A549 (cell line): ENCODE measurements at regions not wholly inside any gene's neighbourhood (a gene's known extent, or its start where the extent isn't known, plus 50 kb on each side); places are given as distances from the start of the nearest gene placed in this dataset.

Experiments used
- ATAC-seq, 2 experiments: fragments of 200-7000 bp in 1 of 2; fragments of >200 bp in 1 of 2; cut with Nextera tagmentation in 1 of 2; cut with Tn5 transposase in 1 of 2; 3 replicates each; pipeline versions ENCODE4 v1.8.0 to v1.9.1; 2018 to 2020; ENCODE audit warnings: mild to moderate bottlenecking in 1 of 2, moderate library complexity in 1 of 2
- CTCF ChIA-PET: fragments of 300-600 bp; sonication (Branson Sonifier 250); formaldehyde crosslinking; extraction: SDS; loops from one replicate; lab custom pipeline; 2021; ENCODE audit warnings: antibody characterized with exemption, inconsistent platforms; lab: Yijun Ruan, JAX
- POLR2A ChIA-PET: fragments of 350-600 bp; formaldehyde crosslinking; extraction: SDS; loops from one replicate; lab custom pipeline; 2021; ENCODE audit warnings: antibody characterized with exemption, inconsistent platforms; lab: Yijun Ruan, JAX
- DNase-seq, 2 experiments: peaks; one replicate each; pipeline versions ENCODE4 v3.0.0 to v3.0.0-alpha.2; 2011 to 2016; ENCODE audit warnings: low read depth in 1 of 2, low spot score in 1 of 2
- FAIRE-seq: peaks from 2 replicates; lab custom pipeline; 2011; peaks lifted over from hg19 to GRCh38; lab: Jason Lieb, UNC
- H3K27ac ChIP-seq, 2 experiments: fragments of >200 bp; sonication (Bioruptor Twin); formaldehyde crosslinking; 3 replicates each; pipeline ENCODE4 v1.5.1; 2016 to 2017
- H3K4me1 ChIP-seq: fragments of >200 bp; sonication (Bioruptor Twin); formaldehyde crosslinking; 3 replicates; pipeline ENCODE4 v1.6.1; 2016
- H3K4me2 ChIP-seq: fragments of >200 bp; sonication (Bioruptor Twin); formaldehyde crosslinking; 3 replicates; pipeline ENCODE4 v1.6.1; 2016
- H3K4me3 ChIP-seq: fragments of >200 bp; sonication (Bioruptor Twin); formaldehyde crosslinking; 3 replicates; pipeline ENCODE4 v1.5.1; 2016
- H3K9me3 ChIP-seq: fragments of >200 bp; sonication (Bioruptor Twin); formaldehyde crosslinking; 3 replicates; pipeline ENCODE4 v1.6.1; 2016
- BHLHE40 ChIP-seq: IDR thresholded peaks from 2 replicates; pipeline ENCODE4 v1.6.1; 2012; ENCODE audit warnings: low read depth, low read length, inconsistent platforms
- CBX2 ChIP-seq: fragments of 200-600 bp; sonication (generic); IDR thresholded peaks from 2 replicates; pipeline ENCODE4 v1.6.1; 2016; ENCODE audit warnings: low read depth, mild to moderate bottlenecking, borderline replicate concordance
- CHD2 ChIP-seq: fragments of 150-350 bp; IDR thresholded peaks from 2 replicates; pipeline ENCODE4 v1.6.1; 2014; ENCODE audit warnings: low read length; ENCODE audit not compliant: partially characterized antibody
- CHD4 ChIP-seq: fragments of 200-600 bp; sonication (generic); IDR thresholded peaks from 2 replicates; pipeline ENCODE4 v1.6.1; 2016; ENCODE audit warnings: antibody characterized with exemption, mild to moderate bottlenecking, borderline replicate concordance
- EHF ChIP-seq: fragments of 250-450 bp; sonication (Bioruptor Pico); IDR thresholded peaks from 2 replicates; pipeline ENCODE4 v1.5.0; 2020; ENCODE audit warnings: mild to moderate bottlenecking
- EHMT2 ChIP-seq: fragments of 200-600 bp; sonication (generic); IDR thresholded peaks from 2 replicates; pipeline ENCODE4 v1.6.1; 2016; ENCODE audit warnings: antibody characterized with exemption, low read depth, mild to moderate bottlenecking, moderate library complexity
- EP300 ChIP-seq, 2 experiments: fragments of >200 bp; sonication (Bioruptor Twin); formaldehyde crosslinking; IDR thresholded peaks; 2 replicates in 1 of 2; 3 replicates in 1 of 2; pipeline ENCODE4 v1.6.1; 2016 to 2017
- FOSB ChIP-seq: fragments of 250-450 bp; sonication (Bioruptor Pico); IDR thresholded peaks from 2 replicates; pipeline ENCODE4 v1.5.0; 2020; ENCODE audit warnings: mild to moderate bottlenecking, moderate library complexity
- GATA3 ChIP-seq: IDR thresholded peaks from 2 replicates; pipeline ENCODE4 v1.6.1; 2012; ENCODE audit warnings: borderline replicate concordance
- HDAC2 ChIP-seq: fragments of 200-600 bp; sonication (generic); IDR thresholded peaks from 2 replicates; pipeline ENCODE4 v1.6.1; 2016
- HEYL ChIP-seq: fragments of 250-450 bp; sonication (Bioruptor Pico); IDR thresholded peaks from 2 replicates; pipeline ENCODE4 v1.8.0; 2021; ENCODE audit warnings: mild to moderate bottlenecking, moderate library complexity
- HOXB13 ChIP-seq: fragments of 250-450 bp; sonication (Bioruptor Pico); IDR thresholded peaks from 2 replicates; pipeline ENCODE4 v1.5.0; 2020; ENCODE audit warnings: low read depth, mild to moderate bottlenecking, moderate library complexity
- HOXB5 ChIP-seq: fragments of 250-450 bp; sonication (Bioruptor Pico); IDR thresholded peaks from 2 replicates; pipeline ENCODE4 v1.5.0; 2020; ENCODE audit warnings: mild to moderate bottlenecking, moderate library complexity
- JUNB ChIP-seq: fragments of >200 bp; sonication (Bioruptor Twin); formaldehyde crosslinking; IDR thresholded peaks from 2 replicates; pipeline ENCODE4 v1.6.1; 2016
- KDM5A ChIP-seq: fragments of 200-600 bp; sonication (generic); IDR thresholded peaks from 2 replicates; pipeline ENCODE4 v1.6.1; 2016; ENCODE audit warnings: antibody characterized with exemption, mild to moderate bottlenecking
- MAZ ChIP-seq: fragments of 150-350 bp; IDR thresholded peaks from 2 replicates; pipeline ENCODE4 v1.6.1; 2014; ENCODE audit warnings: antibody characterized with exemption, low read depth, low read length, borderline replicate concordance
- MYC ChIP-seq: IDR thresholded peaks from 2 replicates; pipeline ENCODE4 v1.6.1; 2012; ENCODE audit warnings: mild to moderate bottlenecking, inconsistent platforms, low read length, improper control_type of control experiment, borderline replicate concordance
- NR3C1 ChIP-seq: fragments of >200 bp; sonication (Bioruptor Twin); formaldehyde crosslinking; IDR thresholded peaks from 3 replicates; pipeline ENCODE4 v1.6.1; 2017
- POLR2A ChIP-seq: IDR thresholded peaks from 2 replicates; pipeline ENCODE4 v1.6.1; 2012; ENCODE audit warnings: mild to moderate bottlenecking, low read length
- POLR2AphosphoS2 ChIP-seq: conservative IDR thresholded peaks from 2 replicates; pipeline ENCODE4 v1.6.1; 2012; ENCODE audit warnings: low read length, improper control_type of control experiment, inconsistent platforms
- RCOR1 ChIP-seq: fragments of 150-350 bp; IDR thresholded peaks from 2 replicates; pipeline ENCODE4 v1.6.1; 2014; ENCODE audit warnings: antibody characterized with exemption, low read length, low read depth
- SMC3 ChIP-seq: fragments of >200 bp; sonication (Bioruptor Twin); formaldehyde crosslinking; IDR thresholded peaks from 3 replicates; pipeline ENCODE4 v1.6.1; 2018; ENCODE audit warnings: inconsistent platforms
- TFCP2L1 ChIP-seq: fragments of 250-450 bp; sonication (Bioruptor Pico); IDR thresholded peaks from 2 replicates; pipeline ENCODE4 v1.5.0; 2021; ENCODE audit warnings: mild to moderate bottlenecking
- ZFP36 ChIP-seq: fragments of 450-650 bp; IDR thresholded peaks from 2 replicates; pipeline ENCODE4 v1.6.1; 2014; ENCODE audit warnings: borderline replicate concordance; ENCODE audit not compliant: partially characterized antibody
- ZNF302 ChIP-seq: fragments of 250-450 bp; sonication (Bioruptor Pico); IDR thresholded peaks from 2 replicates; pipeline ENCODE4 v1.9.0; 2021; ENCODE audit warnings: inconsistent platforms, mild to moderate bottlenecking, moderate library complexity
- WGBS: methylation state at CpG from one replicate; pipeline ENCODE4 v1.1.6; 2017; ENCODE audit errors: missing lambda C conversion rate; 5-methylcytosine and 5-hydroxymethylcytosine counted together
- TF ChIP-seq, protein P1 (sequence below): fragments of >200 bp; sonication (Bioruptor Twin); formaldehyde crosslinking; IDR thresholded peaks from 3 replicates; pipeline ENCODE4 v1.5.1; 2016
- TF ChIP-seq, protein P2 (sequence below): IDR thresholded peaks from 2 replicates; pipeline ENCODE4 v1.6.1; 2012
- TF ChIP-seq, protein P3 (sequence below): fragments of 200-600 bp; sonication (generic); IDR thresholded peaks from 2 replicates; pipeline ENCODE4 v1.6.1; 2016; ENCODE audit warnings: antibody characterized with exemption, mild to moderate bottlenecking, moderate library complexity
- TF ChIP-seq, protein P4 (sequence below): fragments of >200 bp; sonication (Bioruptor Twin); formaldehyde crosslinking; IDR thresholded peaks from 2 replicates; pipeline ENCODE4 v1.6.1; 2016
- TF ChIP-seq, protein P5 (sequence below): IDR thresholded peaks from 2 replicates; pipeline ENCODE4 v1.6.1; 2012

DNA sequence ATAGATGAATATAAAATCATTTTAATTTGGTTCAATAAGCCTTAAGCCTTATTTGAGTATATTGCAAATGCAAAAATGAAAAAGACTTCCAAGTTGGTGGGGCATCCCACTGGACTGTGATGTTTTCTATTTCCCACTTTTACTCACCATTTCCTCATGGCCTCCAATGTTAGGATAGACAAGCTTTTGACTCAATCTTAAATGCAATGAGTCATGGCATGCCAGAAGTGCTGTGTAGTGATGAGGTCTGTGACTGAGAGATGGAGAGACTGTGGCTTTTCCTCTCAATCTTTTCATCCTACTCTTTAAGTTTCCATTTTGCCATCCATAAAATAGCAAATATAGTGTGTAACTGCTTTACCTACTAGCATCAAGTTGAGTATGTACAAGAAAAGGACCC is 1401.2 kb upstream of the CELF4 start:
- H3K4me2 ChIP-seq = no peak overlapping the region
- FAIRE-seq (no peak), ATAC-seq (no peak), DNase-seq (no peak)
- H3K4me1 ChIP-seq = no peaks in the 10 kb centered on the region
- CTCF ChIA-PET = no interaction called here
- H3K27ac ChIP-seq = no peak overlapping the region
- no peak overlapping the region for H3K4me3 ChIP-seq
- TF ChIP-seq EHMT2 = no peak
- no peak for TF ChIP-seq BHLHE40
- TF ChIP-seq ZFP36 = no peak
- TF ChIP-seq, protein P1, sequence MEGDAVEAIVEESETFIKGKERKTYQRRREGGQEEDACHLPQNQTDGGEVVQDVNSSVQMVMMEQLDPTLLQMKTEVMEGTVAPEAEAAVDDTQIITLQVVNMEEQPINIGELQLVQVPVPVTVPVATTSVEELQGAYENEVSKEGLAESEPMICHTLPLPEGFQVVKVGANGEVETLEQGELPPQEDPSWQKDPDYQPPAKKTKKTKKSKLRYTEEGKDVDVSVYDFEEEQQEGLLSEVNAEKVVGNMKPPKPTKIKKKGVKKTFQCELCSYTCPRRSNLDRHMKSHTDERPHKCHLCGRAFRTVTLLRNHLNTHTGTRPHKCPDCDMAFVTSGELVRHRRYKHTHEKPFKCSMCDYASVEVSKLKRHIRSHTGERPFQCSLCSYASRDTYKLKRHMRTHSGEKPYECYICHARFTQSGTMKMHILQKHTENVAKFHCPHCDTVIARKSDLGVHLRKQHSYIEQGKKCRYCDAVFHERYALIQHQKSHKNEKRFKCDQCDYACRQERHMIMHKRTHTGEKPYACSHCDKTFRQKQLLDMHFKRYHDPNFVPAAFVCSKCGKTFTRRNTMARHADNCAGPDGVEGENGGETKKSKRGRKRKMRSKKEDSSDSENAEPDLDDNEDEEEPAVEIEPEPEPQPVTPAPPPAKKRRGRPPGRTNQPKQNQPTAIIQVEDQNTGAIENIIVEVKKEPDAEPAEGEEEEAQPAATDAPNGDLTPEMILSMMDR = no peak
- TF ChIP-seq KDM5A = no peak
- no peak for TF ChIP-seq HDAC2
- no peak for TF ChIP-seq CBX2
- no peak for TF ChIP-seq RCOR1
- TF ChIP-seq ZNF302 (CRISPR knock-in tag) = no peak
- TF ChIP-seq HOXB13 (CRISPR knock-in tag) = no peak
- TF ChIP-seq JUNB = no peak
- TF ChIP-seq NR3C1 = no peak
- no peak for TF ChIP-seq MYC
- TF ChIP-seq CHD4 = no peak
- no peak for TF ChIP-seq EHF (CRISPR knock-in tag)
- no peaks in the 10 kb centered on the region for H3K9me3 ChIP-seq
- POLR2A ChIA-PET = no interaction called here

DNA sequence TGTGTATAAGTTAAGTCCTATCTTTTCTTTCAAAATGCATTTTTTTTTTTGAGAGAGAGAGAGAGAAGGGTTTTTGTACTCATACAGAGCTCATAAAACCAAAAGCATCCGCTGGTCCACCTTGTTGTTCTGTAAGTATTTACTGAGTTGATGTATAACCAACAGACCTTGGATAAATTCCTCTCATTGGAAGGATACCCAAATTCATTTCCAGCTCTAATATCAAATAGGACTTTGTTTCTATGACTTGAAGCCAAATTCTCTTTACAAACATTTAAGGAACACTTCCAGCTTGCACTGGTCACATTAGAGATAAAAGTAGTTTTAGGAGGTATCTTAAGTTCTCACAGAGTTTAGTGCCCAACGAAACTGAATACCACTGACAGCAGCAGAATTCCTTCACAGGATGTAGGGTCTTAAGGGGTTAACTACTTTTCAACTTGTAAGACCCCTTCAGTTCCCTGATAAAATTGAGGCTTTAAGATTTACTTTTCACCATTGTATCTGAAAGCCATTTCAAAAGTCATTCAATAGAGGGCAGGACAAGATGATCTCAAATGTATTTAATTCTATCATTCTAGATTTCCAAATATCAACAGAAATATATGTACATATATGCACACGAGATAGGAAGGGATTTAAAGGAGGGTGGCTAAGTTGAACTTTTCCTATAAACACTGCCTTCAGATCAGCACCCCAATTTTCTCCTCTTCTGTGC is 1398.5 kb upstream of the CELF4 start:
- Histone ChIP-seq H3K4me1 (no peaks in the 10 kb centered on the region), H3K9me3 (no peaks in the 10 kb centered on the region), H3K4me2 (no peak overlapping the region), H3K27ac (no peak overlapping the region), H3K4me3 (no peak overlapping the region)
- 1% methylated on average over 3 of the region's 3 CpGs for WGBS
- CTCF ChIA-PET = no interaction called here
- no peak for DNase-seq
- POLR2A ChIA-PET = no interaction called here
- no peak for FAIRE-seq
- ATAC-seq = no peak
- TF ChIP-seq MYC (no peak), HOXB13 (CRISPR knock-in tag) (no peak), EP300 (IDR thresholded peaks at IDR 0.05) (no peak)

DNA sequence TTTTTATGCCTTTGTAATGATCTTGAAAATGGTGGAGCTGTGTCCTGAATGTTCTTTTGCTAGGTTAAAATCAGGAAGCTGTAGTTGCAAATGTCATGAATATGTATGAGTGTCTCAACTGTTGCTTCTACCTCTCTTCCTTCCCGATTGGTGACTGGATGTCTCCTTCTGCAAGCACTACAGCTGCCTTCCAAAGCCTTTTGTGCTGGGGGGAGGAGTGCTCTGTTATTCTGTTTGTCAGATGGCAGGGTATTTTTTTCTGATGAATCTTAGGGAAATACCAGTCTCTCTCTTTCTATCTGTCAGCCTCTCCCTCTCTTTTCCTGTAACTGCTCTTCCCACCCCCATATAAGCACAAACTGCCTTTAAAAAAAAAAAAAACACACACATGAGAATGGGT is 1396.3 kb upstream of the CELF4 start:
- FAIRE-seq (no peak), DNase-seq (no peak)
- TF ChIP-seq, protein P2, sequence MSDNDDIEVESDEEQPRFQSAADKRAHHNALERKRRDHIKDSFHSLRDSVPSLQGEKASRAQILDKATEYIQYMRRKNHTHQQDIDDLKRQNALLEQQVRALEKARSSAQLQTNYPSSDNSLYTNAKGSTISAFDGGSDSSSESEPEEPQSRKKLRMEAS = no peak
- TF ChIP-seq, protein P3, sequence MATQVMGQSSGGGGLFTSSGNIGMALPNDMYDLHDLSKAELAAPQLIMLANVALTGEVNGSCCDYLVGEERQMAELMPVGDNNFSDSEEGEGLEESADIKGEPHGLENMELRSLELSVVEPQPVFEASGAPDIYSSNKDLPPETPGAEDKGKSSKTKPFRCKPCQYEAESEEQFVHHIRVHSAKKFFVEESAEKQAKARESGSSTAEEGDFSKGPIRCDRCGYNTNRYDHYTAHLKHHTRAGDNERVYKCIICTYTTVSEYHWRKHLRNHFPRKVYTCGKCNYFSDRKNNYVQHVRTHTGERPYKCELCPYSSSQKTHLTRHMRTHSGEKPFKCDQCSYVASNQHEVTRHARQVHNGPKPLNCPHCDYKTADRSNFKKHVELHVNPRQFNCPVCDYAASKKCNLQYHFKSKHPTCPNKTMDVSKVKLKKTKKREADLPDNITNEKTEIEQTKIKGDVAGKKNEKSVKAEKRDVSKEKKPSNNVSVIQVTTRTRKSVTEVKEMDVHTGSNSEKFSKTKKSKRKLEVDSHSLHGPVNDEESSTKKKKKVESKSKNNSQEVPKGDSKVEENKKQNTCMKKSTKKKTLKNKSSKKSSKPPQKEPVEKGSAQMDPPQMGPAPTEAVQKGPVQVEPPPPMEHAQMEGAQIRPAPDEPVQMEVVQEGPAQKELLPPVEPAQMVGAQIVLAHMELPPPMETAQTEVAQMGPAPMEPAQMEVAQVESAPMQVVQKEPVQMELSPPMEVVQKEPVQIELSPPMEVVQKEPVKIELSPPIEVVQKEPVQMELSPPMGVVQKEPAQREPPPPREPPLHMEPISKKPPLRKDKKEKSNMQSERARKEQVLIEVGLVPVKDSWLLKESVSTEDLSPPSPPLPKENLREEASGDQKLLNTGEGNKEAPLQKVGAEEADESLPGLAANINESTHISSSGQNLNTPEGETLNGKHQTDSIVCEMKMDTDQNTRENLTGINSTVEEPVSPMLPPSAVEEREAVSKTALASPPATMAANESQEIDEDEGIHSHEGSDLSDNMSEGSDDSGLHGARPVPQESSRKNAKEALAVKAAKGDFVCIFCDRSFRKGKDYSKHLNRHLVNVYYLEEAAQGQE = no peak
- TF ChIP-seq CHD4 (no peak), GATA3 (no peak), TFCP2L1 (no peak), MYC (no peak), FOSB (CRISPR knock-in tag) (no peak), SMC3 (no peak), MAZ (no peak), POLR2AphosphoS2 (no peak), HOXB5 (CRISPR knock-in tag) (no peak), HEYL (CRISPR knock-in tag) (no peak), POLR2A (no peak), ZNF302 (CRISPR knock-in tag) (no peak), CHD2 (no peak)
- TF ChIP-seq, protein P4, sequence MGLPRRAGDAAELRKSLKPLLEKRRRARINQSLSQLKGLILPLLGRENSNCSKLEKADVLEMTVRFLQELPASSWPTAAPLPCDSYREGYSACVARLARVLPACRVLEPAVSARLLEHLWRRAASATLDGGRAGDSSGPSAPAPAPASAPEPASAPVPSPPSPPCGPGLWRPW = no peak
- TF ChIP-seq, protein P5, sequence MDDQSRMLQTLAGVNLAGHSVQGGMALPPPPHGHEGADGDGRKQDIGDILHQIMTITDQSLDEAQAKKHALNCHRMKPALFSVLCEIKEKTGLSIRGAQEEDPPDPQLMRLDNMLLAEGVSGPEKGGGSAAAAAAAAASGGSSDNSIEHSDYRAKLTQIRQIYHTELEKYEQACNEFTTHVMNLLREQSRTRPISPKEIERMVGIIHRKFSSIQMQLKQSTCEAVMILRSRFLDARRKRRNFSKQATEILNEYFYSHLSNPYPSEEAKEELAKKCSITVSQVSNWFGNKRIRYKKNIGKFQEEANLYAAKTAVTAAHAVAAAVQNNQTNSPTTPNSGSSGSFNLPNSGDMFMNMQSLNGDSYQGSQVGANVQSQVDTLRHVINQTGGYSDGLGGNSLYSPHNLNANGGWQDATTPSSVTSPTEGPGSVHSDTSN = no peak
- TF ChIP-seq, all 56 proteins: peak for 0
- no peak overlapping the region for H3K4me3 ChIP-seq
- WGBS = 0% methylated on average over 1 of the region's 1 CpG
- no peak overlapping the region for H3K27ac ChIP-seq
- no peak overlapping the region for H3K4me2 ChIP-seq
- ChIA-PET POLR2A (no interaction called here), CTCF (no interaction called here)
- no peak for ATAC-seq
- no peaks in the 10 kb centered on the region for H3K9me3 ChIP-seq
- no peaks in the 10 kb centered on the region for H3K4me1 ChIP-seq
